ENCODE measurements at regions not wholly inside any gene's neighbourhood (a gene's known extent, or its start where the extent isn't known, plus 50 kb on each side); places are given as distances from the start of the nearest gene placed in this dataset.
"Not testable (repeated sequence)": the region's sequence is repeated elsewhere in the genome, so short reads cannot be mapped to it uniquely, and the experiment has no call there.

DNA sequence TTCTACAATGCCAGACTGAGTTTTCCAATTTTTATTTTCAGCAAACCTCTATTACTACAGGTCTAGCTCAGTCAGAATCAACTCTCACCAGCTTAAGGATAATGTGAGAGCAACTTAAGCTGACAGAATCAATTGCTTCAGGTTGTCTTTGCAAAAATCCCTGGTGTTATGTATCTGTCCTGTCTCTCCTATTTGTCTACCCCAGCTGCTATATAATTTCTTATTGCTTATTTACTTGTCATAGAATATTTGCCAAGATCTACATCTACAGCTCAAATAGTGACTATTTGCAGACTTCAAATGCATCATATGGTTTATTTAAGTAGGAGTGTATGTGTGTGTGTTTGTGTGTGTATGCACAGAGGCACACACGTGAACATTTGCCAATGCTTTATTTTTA lies 54.1 kb downstream of the FOXG1 start:
- no peak overlapping the region for H3K4me3 ChIP-seq (ENCODE audit: control insufficient read depth, low read depth, low read length)
- TF ChIP-seq, protein P1, sequence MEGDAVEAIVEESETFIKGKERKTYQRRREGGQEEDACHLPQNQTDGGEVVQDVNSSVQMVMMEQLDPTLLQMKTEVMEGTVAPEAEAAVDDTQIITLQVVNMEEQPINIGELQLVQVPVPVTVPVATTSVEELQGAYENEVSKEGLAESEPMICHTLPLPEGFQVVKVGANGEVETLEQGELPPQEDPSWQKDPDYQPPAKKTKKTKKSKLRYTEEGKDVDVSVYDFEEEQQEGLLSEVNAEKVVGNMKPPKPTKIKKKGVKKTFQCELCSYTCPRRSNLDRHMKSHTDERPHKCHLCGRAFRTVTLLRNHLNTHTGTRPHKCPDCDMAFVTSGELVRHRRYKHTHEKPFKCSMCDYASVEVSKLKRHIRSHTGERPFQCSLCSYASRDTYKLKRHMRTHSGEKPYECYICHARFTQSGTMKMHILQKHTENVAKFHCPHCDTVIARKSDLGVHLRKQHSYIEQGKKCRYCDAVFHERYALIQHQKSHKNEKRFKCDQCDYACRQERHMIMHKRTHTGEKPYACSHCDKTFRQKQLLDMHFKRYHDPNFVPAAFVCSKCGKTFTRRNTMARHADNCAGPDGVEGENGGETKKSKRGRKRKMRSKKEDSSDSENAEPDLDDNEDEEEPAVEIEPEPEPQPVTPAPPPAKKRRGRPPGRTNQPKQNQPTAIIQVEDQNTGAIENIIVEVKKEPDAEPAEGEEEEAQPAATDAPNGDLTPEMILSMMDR (IDR thresholded peaks at IDR 0.05; ENCODE audit: control insufficient read depth, insufficient read depth, low read depth, low read length, missing control alignments), result no peak
- no peak for DNase-seq (ENCODE audit: low read depth)

DNA sequence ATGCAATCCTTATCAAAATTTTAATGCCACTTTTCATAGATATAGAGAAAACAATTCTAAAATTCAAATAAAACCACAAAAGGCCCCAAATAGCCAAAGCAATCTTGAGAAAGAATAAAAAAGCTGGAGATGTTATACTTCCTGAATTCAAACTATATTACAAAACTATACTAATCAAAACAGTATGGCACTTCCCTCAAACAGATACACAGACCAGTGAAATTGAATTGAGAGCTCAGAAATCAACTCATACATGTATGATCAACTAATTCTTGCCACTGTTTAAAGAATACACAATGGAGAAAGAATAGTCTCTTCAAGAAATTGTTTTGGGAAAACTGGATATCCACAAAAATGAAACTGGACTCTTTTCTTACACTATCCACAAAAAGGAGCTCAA lies 55.4 kb downstream of the FOXG1 start:
- TF ChIP-seq, protein P1 (IDR thresholded peaks at IDR 0.05; ENCODE audit: control insufficient read depth, insufficient read depth, low read depth, low read length, missing control alignments), result no peak
- DNase-seq (ENCODE audit: low read depth), result no peak

DNA sequence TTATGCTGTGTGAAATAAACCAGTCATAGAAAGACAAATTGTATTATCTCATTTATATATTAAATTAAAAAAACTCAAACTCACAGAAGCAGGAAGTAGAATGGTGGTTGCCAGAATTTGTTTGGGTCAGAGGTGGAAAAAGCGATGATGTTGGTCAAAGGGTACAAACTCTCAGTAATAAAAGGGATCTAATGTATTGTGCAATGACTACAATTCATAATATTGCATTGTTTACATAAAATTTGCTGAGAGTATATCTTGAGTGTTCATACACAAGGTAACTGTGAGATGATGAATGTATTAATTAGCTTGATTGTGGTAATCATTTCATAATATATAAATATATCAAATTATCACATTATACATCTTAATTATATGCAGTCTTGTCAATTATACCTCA lies 56.7 kb downstream of the FOXG1 start:
- H3K4me3 ChIP-seq (ENCODE audit: control insufficient read depth, low read depth, low read length), result no peak overlapping the region
- TF ChIP-seq, protein P1 (IDR thresholded peaks at IDR 0.05; ENCODE audit: control insufficient read depth, insufficient read depth, low read depth, low read length, missing control alignments), result no peak
- DNase-seq (ENCODE audit: low read depth), result no peak

More for the DNA sequence above, 55.4 kb downstream of the FOXG1 start:
- H3K4me3 ChIP-seq (ENCODE audit: control insufficient read depth, low read depth, low read length), result no peak overlapping the region

DNA sequence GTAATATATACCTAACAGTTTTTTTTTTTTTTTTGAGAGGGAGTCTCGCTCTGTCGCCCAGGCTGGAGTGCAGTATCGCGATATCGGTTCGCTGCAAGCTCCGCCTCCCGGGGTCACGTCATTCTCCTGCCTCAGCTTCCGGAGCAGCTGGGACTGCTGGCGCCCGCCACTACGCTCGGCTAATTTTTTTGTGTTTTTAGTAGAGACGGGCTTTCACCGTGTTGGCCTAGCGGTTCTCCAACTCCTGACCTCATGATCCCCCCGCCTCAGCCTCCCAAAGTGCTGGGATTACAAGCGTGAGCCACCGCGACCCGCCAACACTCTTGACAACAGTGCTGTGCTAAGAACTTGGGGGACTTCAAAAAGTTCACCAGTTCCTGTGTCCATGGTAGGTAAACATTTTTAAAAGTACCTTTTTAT lies 63.5 kb downstream of the FOXG1 start:
- no peak overlapping the region for H3K4me3 ChIP-seq (ENCODE audit: control insufficient read depth, low read depth, low read length)
- DNase-seq (ENCODE audit: low read depth), result no peak
- TF ChIP-seq, protein P1 (IDR thresholded peaks at IDR 0.05; ENCODE audit: control insufficient read depth, insufficient read depth, low read depth, low read length, missing control alignments), result no peak

DNA sequence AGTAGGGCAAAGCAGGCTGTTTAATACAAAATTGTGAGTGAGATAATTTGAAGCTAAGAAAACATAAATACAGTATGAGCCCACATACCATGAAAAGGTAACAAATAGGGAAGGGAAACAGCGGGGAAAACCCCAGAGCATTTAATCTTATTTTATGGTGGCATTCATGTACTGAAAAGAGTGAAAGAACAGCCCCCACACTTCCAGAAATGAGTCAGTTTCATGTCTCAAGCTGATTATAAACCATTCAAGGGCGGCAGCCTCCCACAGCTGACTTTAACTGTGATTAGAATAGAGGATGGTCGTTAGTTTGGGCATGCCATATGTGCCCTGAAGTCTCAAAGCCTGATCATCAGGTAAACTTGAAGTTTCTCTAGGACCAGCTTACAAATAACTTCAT lies 64.5 kb downstream of the FOXG1 start:
- no peak overlapping the region for H3K4me3 ChIP-seq (ENCODE audit: control insufficient read depth, low read depth, low read length)
- no peak for DNase-seq (ENCODE audit: low read depth)
- TF ChIP-seq, protein P1 (IDR thresholded peaks at IDR 0.05; ENCODE audit: control insufficient read depth, insufficient read depth, low read depth, low read length, missing control alignments), result no peak

DNA sequence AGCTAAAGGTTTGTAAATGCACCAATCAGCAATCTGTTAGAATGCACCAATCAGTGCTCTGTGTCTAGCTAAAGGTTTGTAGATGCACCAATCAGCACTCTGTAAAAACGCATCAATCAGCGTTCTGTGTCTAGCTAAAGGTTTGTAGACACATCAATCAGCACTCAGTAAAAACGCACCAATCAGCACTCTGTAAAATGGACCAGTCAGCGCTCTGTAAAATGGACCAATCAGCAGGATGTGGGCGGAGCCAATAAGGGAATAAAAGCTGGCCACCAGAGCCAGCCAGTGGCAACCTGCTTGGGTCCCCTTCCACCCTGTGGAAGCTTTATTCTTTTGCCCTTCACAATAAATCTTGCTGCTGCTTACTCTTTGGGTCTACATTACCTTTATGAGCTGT lies 76.0 kb downstream of the FOXG1 start:
- H3K4me3 ChIP-seq (ENCODE audit: control insufficient read depth, low read depth, low read length); DNase-seq (ENCODE audit: low read depth): not testable (repeated sequence)

DNA sequence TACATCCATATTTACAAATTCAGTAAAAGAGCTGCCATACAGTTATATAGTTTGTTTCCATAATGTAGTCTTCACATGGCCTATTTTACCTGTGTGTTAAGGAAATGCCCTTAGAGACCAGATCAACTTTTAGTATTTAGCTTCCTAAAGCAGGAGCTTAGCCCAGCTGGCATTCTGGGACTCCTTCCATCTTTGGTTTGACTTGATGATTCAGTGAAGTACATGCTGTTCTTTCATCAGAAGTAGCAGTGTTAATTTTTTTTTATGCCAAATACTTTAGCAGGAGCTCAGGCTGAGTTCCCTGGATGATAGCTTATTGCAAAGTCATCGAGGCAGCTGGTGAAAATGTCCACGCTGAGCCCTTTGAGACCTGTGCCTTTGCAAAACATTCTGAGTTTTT lies 101.0 kb downstream of the FOXG1 start:
- no peak for DNase-seq (ENCODE audit: low read depth)

More for the DNA sequence above, 101.0 kb downstream of the FOXG1 start:
- no peak overlapping the region for H3K4me3 ChIP-seq (ENCODE audit: control insufficient read depth, low read depth, low read length)
- TF ChIP-seq, protein P1 (IDR thresholded peaks at IDR 0.05; ENCODE audit: control insufficient read depth, insufficient read depth, low read depth, low read length, missing control alignments), result no peak
